HG03457 (cell line): ENCODE measurements at regions not wholly inside any gene's neighbourhood (a gene's known extent, or its start where the extent isn't known, plus 50 kb on each side); places are given as distances from the start of the nearest gene placed in this dataset.
"Not testable (repeated sequence)": the region's sequence is repeated elsewhere in the genome, so short reads cannot be mapped to it uniquely, and the experiment has no call there.

Source experiments
- ATAC-seq: cut with Tn5 transposase; IDR thresholded peaks from one replicate; pipeline ENCODE4 v1.9.1; 2021; ENCODE audit warnings: moderate number of reproducible peaks; ENCODE audit not compliant: unreplicated experiment

GRCh38 chr1:178020968-178021640 is 51.2 kb upstream of the SEC16B start:
- ATAC-seq: no peak

- ATAC-seq: no peak
Measured at GRCh38 chr1:178021950-178022349, 52.1 kb upstream of the SEC16B start.

- ATAC-seq: no peak
Measured at GRCh38 chr1:178023181-178023618, 53.3 kb upstream of the SEC16B start.

GRCh38 chr1:178024504-178024903 is 54.6 kb upstream of the SEC16B start:
- no peak for ATAC-seq

- ATAC-seq: no peak
Measured at GRCh38 chr1:178025613-178026356, 55.9 kb upstream of the SEC16B start.

- ATAC-seq: no peak
Measured at GRCh38 chr1:178028841-178029481, 59.1 kb upstream of the SEC16B start.

GRCh38 chr1:178030467-178030866 is 60.6 kb upstream of the SEC16B start:
- ATAC-seq: no peak

GRCh38 chr1:178031856-178032320 is 62.0 kb upstream of the RASAL2 start:
- peak; percentile 74 for ATAC-seq

GRCh38 chr1:178033019-178033418 is 60.9 kb upstream of the RASAL2 start:
- no peak for ATAC-seq

GRCh38 chr1:178034676-178035075 is 59.2 kb upstream of the RASAL2 start:
- ATAC-seq: no peak

- ATAC-seq: no peak
Measured at GRCh38 chr1:178036090-178036489, 57.8 kb upstream of the RASAL2 start.

GRCh38 chr1:178037510-178038253 is 56.2 kb upstream of the RASAL2 start:
- ATAC-seq: no peak

GRCh38 chr1:178038372-178038771 is 55.5 kb upstream of the RASAL2 start:
- ATAC-seq: no peak

- ATAC-seq: no peak
Measured at GRCh38 chr1:178039891-178040290, 54.0 kb upstream of the RASAL2 start.

GRCh38 chr1:178043940-178044339 is 50.0 kb upstream of the RASAL2 start:
- ATAC-seq: not testable (repeated sequence)
